ENCODE measurements at regions not wholly inside any gene's neighbourhood (a gene's known extent, or its start where the extent isn't known, plus 50 kb on each side); places are given as distances from the start of the nearest gene placed in this dataset.

GRCh38 chr4:178233906-178234305, 791.7 kb upstream of the AGA start:
- H3K27me3 ChIP-seq: no peaks in the 10 kb centered on the region
- no peak overlapping the region for H3K4me3 ChIP-seq
- no peak overlapping the region for H3K27ac ChIP-seq
- H3K4me1 ChIP-seq: no peaks in the 10 kb centered on the region
- TF ChIP-seq, protein P1, sequence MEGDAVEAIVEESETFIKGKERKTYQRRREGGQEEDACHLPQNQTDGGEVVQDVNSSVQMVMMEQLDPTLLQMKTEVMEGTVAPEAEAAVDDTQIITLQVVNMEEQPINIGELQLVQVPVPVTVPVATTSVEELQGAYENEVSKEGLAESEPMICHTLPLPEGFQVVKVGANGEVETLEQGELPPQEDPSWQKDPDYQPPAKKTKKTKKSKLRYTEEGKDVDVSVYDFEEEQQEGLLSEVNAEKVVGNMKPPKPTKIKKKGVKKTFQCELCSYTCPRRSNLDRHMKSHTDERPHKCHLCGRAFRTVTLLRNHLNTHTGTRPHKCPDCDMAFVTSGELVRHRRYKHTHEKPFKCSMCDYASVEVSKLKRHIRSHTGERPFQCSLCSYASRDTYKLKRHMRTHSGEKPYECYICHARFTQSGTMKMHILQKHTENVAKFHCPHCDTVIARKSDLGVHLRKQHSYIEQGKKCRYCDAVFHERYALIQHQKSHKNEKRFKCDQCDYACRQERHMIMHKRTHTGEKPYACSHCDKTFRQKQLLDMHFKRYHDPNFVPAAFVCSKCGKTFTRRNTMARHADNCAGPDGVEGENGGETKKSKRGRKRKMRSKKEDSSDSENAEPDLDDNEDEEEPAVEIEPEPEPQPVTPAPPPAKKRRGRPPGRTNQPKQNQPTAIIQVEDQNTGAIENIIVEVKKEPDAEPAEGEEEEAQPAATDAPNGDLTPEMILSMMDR (IDR thresholded peaks at IDR 0.05): no peak
- no peak for TF ChIP-seq POLR2A (IDR thresholded peaks at IDR 0.05)
- H3K36me3 ChIP-seq (ENCODE audit: low read depth, missing control alignments): no peaks in the 10 kb centered on the region
- no peaks in the 10 kb centered on the region for H3K9me3 ChIP-seq
- DNase-seq: no peak
- intact Hi-C loops (cut with DNase I; ENCODE audit: low total_unique reads): no loop called here

DNA sequence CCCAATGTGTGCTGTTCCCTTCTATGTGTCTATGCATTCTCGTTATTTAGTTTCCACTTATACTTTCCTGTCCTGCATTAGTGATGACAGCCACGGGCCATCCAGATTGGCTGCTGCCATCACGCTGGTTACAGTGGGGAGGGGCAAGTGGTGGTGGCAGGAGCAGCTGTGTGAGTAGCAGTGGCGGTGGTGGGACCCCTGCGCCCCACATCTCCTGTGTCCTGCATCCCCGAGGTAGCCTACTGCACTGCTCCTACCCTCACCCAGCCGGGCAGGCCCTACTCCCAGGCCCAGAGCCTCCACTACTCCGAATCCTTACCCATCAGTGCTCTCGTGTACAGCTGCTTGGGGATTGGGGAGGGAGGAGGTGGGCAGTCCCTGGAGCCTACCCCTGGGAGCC, 798.7 kb upstream of the AGA start:
- Histone ChIP-seq H3K9me3 (no peaks in the 10 kb centered on the region), H3K27ac (no peak overlapping the region), H3K4me1 (no peaks in the 10 kb centered on the region), H3K27me3 (no peaks in the 10 kb centered on the region), H3K4me3 (no peak overlapping the region), H3K36me3 (ENCODE audit: low read depth, missing control alignments) (no peaks in the 10 kb centered on the region)
- 90 to 93% methylated on average over 6 to 9 of the region's 9 CpGs for WGBS, 2 donors
- no peak for DNase-seq
- intact Hi-C loops (cut with DNase I; ENCODE audit: low total_unique reads): no loop called here
- TF ChIP-seq, protein P1 (IDR thresholded peaks at IDR 0.05): no peak
- TF ChIP-seq POLR2A (IDR thresholded peaks at IDR 0.05): no peak

- DNase-seq: no peak
- H3K9me3 ChIP-seq: no peaks in the 10 kb centered on the region
- H3K27me3 ChIP-seq: no peaks in the 10 kb centered on the region
- TF ChIP-seq POLR2A (IDR thresholded peaks at IDR 0.05): no peak
- TF ChIP-seq, protein P1 (IDR thresholded peaks at IDR 0.05): no peak
- H3K36me3 ChIP-seq (ENCODE audit: low read depth, missing control alignments): no peaks in the 10 kb centered on the region
- H3K4me1 ChIP-seq: no peaks in the 10 kb centered on the region
- WGBS, 2 donors: 100% methylated on average over 3 of the region's 3 CpGs; no CpG with 5 or more reads in 1 of the 2 donors
- intact Hi-C loops (cut with DNase I; ENCODE audit: low total_unique reads): no loop called here
- H3K27ac ChIP-seq: no peak overlapping the region
- no peak overlapping the region for H3K4me3 ChIP-seq
Observed at GRCh38 chr4:178241601-178242118, 799.4 kb upstream of the AGA start.

GRCh38 chr4:178242655-178243054, 800.4 kb upstream of the AGA start:
- TF ChIP-seq, protein P1 (IDR thresholded peaks at IDR 0.05): no peak
- no peak for TF ChIP-seq POLR2A (IDR thresholded peaks at IDR 0.05)
- Histone ChIP-seq H3K9me3 (no peaks in the 10 kb centered on the region), H3K27me3 (no peaks in the 10 kb centered on the region), H3K4me3 (no peak overlapping the region), H3K4me1 (no peaks in the 10 kb centered on the region), H3K27ac (no peak overlapping the region), H3K36me3 (ENCODE audit: low read depth, missing control alignments) (no peaks in the 10 kb centered on the region)
- 99% methylated on average over 6 of the region's 6 CpGs; no CpG with 5 or more reads in 1 of the 2 donors for WGBS, 2 donors
- intact Hi-C loops (cut with DNase I; ENCODE audit: low total_unique reads): no loop called here
- DNase-seq: no peak

GRCh38 chr4:178244785-178245184, 802.5 kb upstream of the AGA start:
- Histone ChIP-seq H3K4me3 (no peak overlapping the region), H3K36me3 (ENCODE audit: low read depth, missing control alignments) (no peaks in the 10 kb centered on the region), H3K9me3 (no peaks in the 10 kb centered on the region), H3K4me1 (no peaks in the 10 kb centered on the region), H3K27ac (no peak overlapping the region), H3K27me3 (no peaks in the 10 kb centered on the region)
- no peak for DNase-seq
- intact Hi-C loops (cut with DNase I; ENCODE audit: low total_unique reads): no loop called here
- 90 to 97% methylated on average over 1 of the region's 1 CpG for WGBS, 2 donors
- TF ChIP-seq, protein P1 (IDR thresholded peaks at IDR 0.05): no peak
- no peak for TF ChIP-seq POLR2A (IDR thresholded peaks at IDR 0.05)
